Endodermal cell (in vitro differentiated cells): ENCODE measurements at regions not wholly inside any gene's neighbourhood (a gene's known extent, or its start where the extent isn't known, plus 50 kb on each side); places are given as distances from the start of the nearest gene placed in this dataset.
"Not testable (repeated sequence)": the region's sequence is repeated elsewhere in the genome, so short reads cannot be mapped to it uniquely, and the experiment has no call there.

Experiments used
- DNase-seq: peaks from one replicate; pipeline ENCODE4 v3.0.0-alpha.2; 2017
- H3K27ac ChIP-seq: 2 replicates; pipeline ENCODE4 v1.5.1; 2013; ENCODE audit warnings: mild to moderate bottlenecking, low read depth, low read length, moderate library complexity
- H3K27me3 ChIP-seq: 2 replicates; pipeline ENCODE4 v1.6.1; 2013; ENCODE audit warnings: mild to moderate bottlenecking, low read length, moderate library complexity; ENCODE audit not compliant: insufficient read depth, control insufficient read depth, poor library complexity, severe bottlenecking
- H3K36me3 ChIP-seq: 2 replicates; pipeline ENCODE4 v1.7.0; 2013; ENCODE audit warnings: mild to moderate bottlenecking, low read length, moderate library complexity; ENCODE audit not compliant: control insufficient read depth, insufficient read depth
- H3K4me1 ChIP-seq: one replicate; pipeline ENCODE4 v1.7.0; 2013; ENCODE audit warnings: low read length; ENCODE audit not compliant: control insufficient read depth, insufficient read depth
- H3K4me3 ChIP-seq: 2 replicates; pipeline ENCODE4 v1.5.1; 2013; ENCODE audit warnings: mild to moderate bottlenecking, low read length, moderate library complexity
- H3K9ac ChIP-seq: 2 replicates; pipeline ENCODE4 v1.6.1; 2013; ENCODE audit warnings: mild to moderate bottlenecking, low read length, moderate library complexity; ENCODE audit not compliant: poor library complexity, severe bottlenecking; ENCODE audit errors: extremely low read depth
- H3K9me3 ChIP-seq: 2 replicates; pipeline ENCODE4 v1.6.1; 2013; ENCODE audit warnings: mild to moderate bottlenecking, low read length, moderate library complexity; ENCODE audit not compliant: control insufficient read depth
- H3K27ac Mint-ChIP-seq: 2 replicates; pipeline ENCODE4 v1.8.0; 2020; ENCODE audit warnings: mixed read lengths
- H3K27me3 Mint-ChIP-seq: 2 replicates; pipeline ENCODE4 v1.8.0; 2021; ENCODE audit warnings: mild to moderate bottlenecking, mixed read lengths; ENCODE audit not compliant: insufficient read depth
- H3K36me3 Mint-ChIP-seq: 2 replicates; pipeline ENCODE4 v1.8.0; 2020; ENCODE audit warnings: low read depth, mixed read lengths
- H3K4me1 Mint-ChIP-seq: 2 replicates; pipeline ENCODE4 v1.8.0; 2020; ENCODE audit warnings: mixed read lengths
- H3K4me3 Mint-ChIP-seq: 2 replicates; pipeline ENCODE4 v1.8.0; 2020; ENCODE audit warnings: mild to moderate bottlenecking, moderate library complexity, mixed read lengths
- H3K9me3 Mint-ChIP-seq: 2 replicates; pipeline ENCODE4 v1.8.0; 2020; ENCODE audit warnings: mild to moderate bottlenecking, mixed read lengths
- WGBS, 2 experiments: methylation state at CpG; one replicate each; pipeline versions ENCODE4 v1.1.5 to v1.1.7; 2013; ENCODE audit warnings: missing lambda C conversion rate in 2 of 2, mixed read lengths in 1 of 2; ENCODE audit not compliant: insufficient coverage in 1 of 2, insufficient read length in 1 of 2; 5-methylcytosine and 5-hydroxymethylcytosine counted together
- TF ChIP-seq, protein P1 (sequence below): fragments of 200-600 bp; sonication (generic); conservative IDR thresholded peaks from 2 replicates; pipeline ENCODE4 v1.5.0; 2021; ENCODE audit warnings: antibody characterized with exemption, mild to moderate bottlenecking

DNA sequence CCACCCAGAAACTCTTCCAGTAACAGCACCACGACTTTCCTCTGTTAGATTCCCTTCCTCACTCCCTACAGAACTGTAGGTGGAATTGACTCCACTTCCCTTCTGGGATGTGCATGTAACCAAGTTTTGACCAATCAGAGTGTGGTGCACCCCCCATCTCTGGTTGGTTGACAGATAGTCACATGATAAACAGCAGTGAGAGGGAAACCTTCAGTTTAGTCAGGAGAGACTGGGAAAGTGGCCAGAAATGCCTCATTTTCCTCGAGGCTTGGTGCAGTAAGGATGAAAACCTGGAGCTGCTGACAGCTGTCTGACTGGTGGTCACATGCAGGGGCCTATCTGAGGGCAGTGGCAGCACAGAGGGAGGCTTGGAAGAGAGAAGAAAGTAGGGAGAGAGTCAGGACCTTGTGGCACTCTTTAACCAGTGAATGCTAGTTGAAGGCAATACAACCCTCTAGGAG is 67.3 kb upstream of the GRK3 start:
- Mint-ChIP-seq H3K36me3 (no peaks in the 10 kb centered on the region), H3K27ac (no peak overlapping the region), H3K4me1 (peaks cover 10% of the 10 kb centered on the region), H3K4me3 (no peak overlapping the region), H3K27me3 (no peaks in the 10 kb centered on the region), H3K9me3 (no peaks in the 10 kb centered on the region)
- DNase-seq, result no peak
- TF ChIP-seq, protein P1, sequence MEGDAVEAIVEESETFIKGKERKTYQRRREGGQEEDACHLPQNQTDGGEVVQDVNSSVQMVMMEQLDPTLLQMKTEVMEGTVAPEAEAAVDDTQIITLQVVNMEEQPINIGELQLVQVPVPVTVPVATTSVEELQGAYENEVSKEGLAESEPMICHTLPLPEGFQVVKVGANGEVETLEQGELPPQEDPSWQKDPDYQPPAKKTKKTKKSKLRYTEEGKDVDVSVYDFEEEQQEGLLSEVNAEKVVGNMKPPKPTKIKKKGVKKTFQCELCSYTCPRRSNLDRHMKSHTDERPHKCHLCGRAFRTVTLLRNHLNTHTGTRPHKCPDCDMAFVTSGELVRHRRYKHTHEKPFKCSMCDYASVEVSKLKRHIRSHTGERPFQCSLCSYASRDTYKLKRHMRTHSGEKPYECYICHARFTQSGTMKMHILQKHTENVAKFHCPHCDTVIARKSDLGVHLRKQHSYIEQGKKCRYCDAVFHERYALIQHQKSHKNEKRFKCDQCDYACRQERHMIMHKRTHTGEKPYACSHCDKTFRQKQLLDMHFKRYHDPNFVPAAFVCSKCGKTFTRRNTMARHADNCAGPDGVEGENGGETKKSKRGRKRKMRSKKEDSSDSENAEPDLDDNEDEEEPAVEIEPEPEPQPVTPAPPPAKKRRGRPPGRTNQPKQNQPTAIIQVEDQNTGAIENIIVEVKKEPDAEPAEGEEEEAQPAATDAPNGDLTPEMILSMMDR, result no peak
- H3K27ac ChIP-seq, result no peak overlapping the region
- no peak overlapping the region for H3K4me3 ChIP-seq
- H3K9ac ChIP-seq, result no peak overlapping the region
- no peaks in the 10 kb centered on the region for H3K27me3 ChIP-seq
- H3K9me3 ChIP-seq, result no peaks in the 10 kb centered on the region
- no peaks in the 10 kb centered on the region for H3K36me3 ChIP-seq
- WGBS, 2 experiments, result 64 to 89% methylated on average over 2 of the region's 2 CpGs
- H3K4me1 ChIP-seq, result no peaks in the 10 kb centered on the region

GRCh38 chr22:25497716-25498115 is 66.8 kb upstream of the GRK3 start:
- WGBS, 2 experiments, result 75 to 90% methylated on average over 1 to 2 of the region's 2 CpGs
- no peaks in the 10 kb centered on the region for H3K9me3 Mint-ChIP-seq
- no peak overlapping the region for H3K27ac ChIP-seq

DNA sequence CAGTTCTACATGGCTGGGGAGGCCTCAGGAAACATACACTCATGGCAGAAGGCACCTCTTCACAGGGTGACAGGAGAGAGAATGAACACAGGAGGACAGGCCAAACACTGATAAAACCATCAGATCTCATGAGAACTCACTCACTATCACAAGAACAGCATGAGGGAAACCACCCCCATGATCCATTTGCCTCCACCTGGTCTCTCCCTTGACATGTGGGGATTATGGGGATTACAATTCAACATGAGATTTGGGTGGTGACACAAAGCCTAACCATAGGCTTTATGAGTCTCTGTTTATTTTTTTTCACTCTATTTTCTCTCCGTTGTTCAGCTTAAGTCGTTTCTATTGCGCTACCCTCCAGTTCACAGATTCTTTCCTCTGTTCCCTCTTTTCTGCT is 63.8 kb upstream of the GRK3 start:
- H3K9me3 ChIP-seq, H3K4me1 ChIP-seq, H3K4me3 Mint-ChIP-seq, H3K27me3 ChIP-seq, H3K36me3 Mint-ChIP-seq, H3K4me1 Mint-ChIP-seq, H3K36me3 ChIP-seq, H3K4me3 ChIP-seq, DNase-seq, H3K9ac ChIP-seq, H3K27ac ChIP-seq, H3K9me3 Mint-ChIP-seq, H3K27ac Mint-ChIP-seq, H3K27me3 Mint-ChIP-seq: not testable (repeated sequence)
- 91 to 97% methylated on average over 3 of the region's 3 CpGs for WGBS, 2 experiments

More at GRCh38 chr22:25497716-25498115, 66.8 kb upstream of the GRK3 start:
- TF ChIP-seq, protein P1, result no peak
- Mint-ChIP-seq H3K36me3 (no peaks in the 10 kb centered on the region), H3K4me3 (no peak overlapping the region), H3K27ac (no peak overlapping the region), H3K4me1 (peaks cover 10% of the 10 kb centered on the region), H3K27me3 (no peaks in the 10 kb centered on the region)
- Histone ChIP-seq H3K27me3 (no peaks in the 10 kb centered on the region), H3K36me3 (no peaks in the 10 kb centered on the region), H3K9me3 (no peaks in the 10 kb centered on the region), H3K4me1 (no peaks in the 10 kb centered on the region), H3K9ac (no peak overlapping the region), H3K4me3 (no peak overlapping the region)
- DNase-seq, result no peak

DNA sequence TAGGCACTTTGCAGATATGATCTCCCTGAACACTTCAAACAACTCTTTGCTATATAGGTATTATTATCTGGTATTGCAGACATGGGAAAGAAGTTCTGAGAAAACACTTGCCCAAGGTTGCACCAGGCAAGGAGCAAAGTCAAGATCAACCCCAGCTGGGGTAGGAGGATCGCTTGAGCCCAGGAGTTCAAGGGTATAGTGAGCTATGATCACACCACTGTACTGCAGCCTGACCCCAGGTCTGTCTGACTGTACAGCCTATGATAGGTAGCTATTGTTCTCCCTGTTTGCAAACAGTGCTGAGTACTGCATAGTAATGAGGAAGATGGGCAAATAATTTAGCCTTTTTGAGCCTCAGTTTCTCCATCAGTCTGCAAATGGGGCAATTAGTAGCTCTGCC is 60.5 kb upstream of the GRK3 start:
- not testable (repeated sequence) for H3K27ac ChIP-seq, H3K9me3 Mint-ChIP-seq, H3K27me3 Mint-ChIP-seq, H3K4me3 Mint-ChIP-seq, H3K9me3 ChIP-seq, H3K27ac Mint-ChIP-seq, DNase-seq, H3K4me3 ChIP-seq, H3K4me1 Mint-ChIP-seq, H3K27me3 ChIP-seq, H3K4me1 ChIP-seq, H3K36me3 Mint-ChIP-seq, H3K9ac ChIP-seq, H3K36me3 ChIP-seq
- WGBS, 2 experiments, result 70% methylated on average over 1 of the region's 1 CpG; no CpG with 5 or more reads in 1 of the 2 experiments
